Cardiac muscle cell (in vitro differentiated cells and primary cell): ENCODE measurements at regions not wholly inside any gene's neighbourhood (a gene's known extent, or its start where the extent isn't known, plus 50 kb on each side); places are given as distances from the start of the nearest gene placed in this dataset.

Source experiments
- DNase-seq, 2 donors: peaks; one replicate each; pipeline versions ENCODE4 v3.0.0 to v3.0.0-alpha.2; 2010 to 2017; ENCODE audit warnings: low read depth in 1 of 2, low spot score in 1 of 2
- H3K27ac ChIP-seq: fragments of 200-600 bp; sonication (generic); 2 replicates; pipeline ENCODE4 v1.5.1; 2016
- H3K27me3 ChIP-seq: fragments of 200-600 bp; sonication (generic); 2 replicates; pipeline ENCODE4 v1.6.0; 2016; ENCODE audit warnings: control low read depth
- H3K36me3 ChIP-seq: fragments of 200-600 bp; sonication (generic); 2 replicates; pipeline ENCODE4 v1.5.1; 2016; ENCODE audit warnings: control low read depth
- H3K4me1 ChIP-seq: fragments of 200-600 bp; sonication (generic); 2 replicates; pipeline ENCODE4 v1.8.1; 2017; ENCODE audit warnings: low read depth, mild to moderate bottlenecking, mixed run types
- H3K4me3 ChIP-seq: fragments of 200-600 bp; sonication (generic); 2 replicates; pipeline ENCODE4 v1.5.1; 2016; ENCODE audit warnings: mild to moderate bottlenecking
- H3K9me3 ChIP-seq: fragments of 200-600 bp; sonication (generic); 2 replicates; pipeline ENCODE4 v1.5.1; 2017; ENCODE audit warnings: low read depth, mild to moderate bottlenecking, control low read depth
- TF ChIP-seq, protein P1 (sequence below): IDR thresholded peaks from 2 replicates; pipeline ENCODE4 v1.5.1; 2012; ENCODE audit warnings: low read depth, mild to moderate bottlenecking, low read length

- no peak overlapping the region for H3K4me3 ChIP-seq
- H3K36me3 ChIP-seq, result no peaks in the 10 kb centered on the region
- H3K27me3 ChIP-seq, result no peaks in the 10 kb centered on the region
- DNase-seq, result no peak
- no peaks in the 10 kb centered on the region for H3K9me3 ChIP-seq
- H3K4me1 ChIP-seq, result peaks cover 5% of the 10 kb centered on the region
- no peak overlapping the region for H3K27ac ChIP-seq
- TF ChIP-seq, protein P1, sequence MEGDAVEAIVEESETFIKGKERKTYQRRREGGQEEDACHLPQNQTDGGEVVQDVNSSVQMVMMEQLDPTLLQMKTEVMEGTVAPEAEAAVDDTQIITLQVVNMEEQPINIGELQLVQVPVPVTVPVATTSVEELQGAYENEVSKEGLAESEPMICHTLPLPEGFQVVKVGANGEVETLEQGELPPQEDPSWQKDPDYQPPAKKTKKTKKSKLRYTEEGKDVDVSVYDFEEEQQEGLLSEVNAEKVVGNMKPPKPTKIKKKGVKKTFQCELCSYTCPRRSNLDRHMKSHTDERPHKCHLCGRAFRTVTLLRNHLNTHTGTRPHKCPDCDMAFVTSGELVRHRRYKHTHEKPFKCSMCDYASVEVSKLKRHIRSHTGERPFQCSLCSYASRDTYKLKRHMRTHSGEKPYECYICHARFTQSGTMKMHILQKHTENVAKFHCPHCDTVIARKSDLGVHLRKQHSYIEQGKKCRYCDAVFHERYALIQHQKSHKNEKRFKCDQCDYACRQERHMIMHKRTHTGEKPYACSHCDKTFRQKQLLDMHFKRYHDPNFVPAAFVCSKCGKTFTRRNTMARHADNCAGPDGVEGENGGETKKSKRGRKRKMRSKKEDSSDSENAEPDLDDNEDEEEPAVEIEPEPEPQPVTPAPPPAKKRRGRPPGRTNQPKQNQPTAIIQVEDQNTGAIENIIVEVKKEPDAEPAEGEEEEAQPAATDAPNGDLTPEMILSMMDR, result no peak
These were observed 402.7 kb downstream of the SOX9 start for GRCh38 chr17:72523491-72523890.

GRCh38 chr17:72525225-72526015, 404.6 kb downstream of the SOX9 start:
- DNase-seq, result no peak
- H3K36me3 ChIP-seq, result no peaks in the 10 kb centered on the region
- no peak overlapping the region for H3K27ac ChIP-seq
- no peak overlapping the region for H3K4me3 ChIP-seq
- no peaks in the 10 kb centered on the region for H3K27me3 ChIP-seq
- no peaks in the 10 kb centered on the region for H3K9me3 ChIP-seq
- no peaks in the 10 kb centered on the region for H3K4me1 ChIP-seq
- TF ChIP-seq, protein P1, result no peak

- TF ChIP-seq, protein P1, result no peak
- Histone ChIP-seq H3K4me1 (no peaks in the 10 kb centered on the region), H3K27me3 (no peaks in the 10 kb centered on the region), H3K27ac (no peak overlapping the region), H3K4me3 (no peak overlapping the region), H3K9me3 (no peaks in the 10 kb centered on the region), H3K36me3 (no peaks in the 10 kb centered on the region)
- DNase-seq, result no peak
These were observed 405.9 kb downstream of the SOX9 start for GRCh38 chr17:72526769-72527168.

- TF ChIP-seq, protein P1, result no peak
- Histone ChIP-seq H3K27me3 (no peaks in the 10 kb centered on the region), H3K4me1 (no peaks in the 10 kb centered on the region), H3K27ac (no peak overlapping the region), H3K4me3 (no peak overlapping the region), H3K9me3 (no peaks in the 10 kb centered on the region), H3K36me3 (no peaks in the 10 kb centered on the region)
- DNase-seq, result no peak
These were observed 407.0 kb downstream of the SOX9 start for GRCh38 chr17:72527789-72528188.

DNA sequence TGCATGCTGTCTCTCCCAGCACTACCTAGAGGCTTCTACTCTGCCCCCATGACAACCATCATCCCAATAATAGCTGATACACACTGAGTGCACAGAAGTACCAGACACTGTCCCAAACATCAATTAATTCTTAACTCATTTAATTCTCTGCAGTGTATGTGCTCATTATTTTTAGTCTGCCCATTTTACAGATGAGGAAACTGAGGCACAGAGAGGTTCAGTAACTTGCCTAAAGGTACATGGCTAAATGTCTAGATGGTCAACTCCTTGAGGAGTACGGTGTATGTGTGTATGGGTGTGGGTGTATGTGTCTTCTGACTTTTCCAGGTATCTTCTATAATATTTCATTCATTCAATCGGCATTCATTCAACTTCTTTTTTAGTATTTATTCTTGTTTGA, 407.9 kb downstream of the SOX9 start:
- Histone ChIP-seq H3K27me3 (no peaks in the 10 kb centered on the region), H3K27ac (no peak overlapping the region), H3K4me3 (no peak overlapping the region), H3K4me1 (no peaks in the 10 kb centered on the region), H3K9me3 (no peaks in the 10 kb centered on the region), H3K36me3 (no peaks in the 10 kb centered on the region)
- no peak for DNase-seq
- TF ChIP-seq, protein P1, result no peak
